Spleen (tissue), 11 donors: ENCODE measurements at regions not wholly inside any gene's neighbourhood (a gene's known extent, or its start where the extent isn't known, plus 50 kb on each side); places are given as distances from the start of the nearest gene placed in this dataset.
A peak's percentile ranks its signal among the peaks of the same experiment; 100 is the strongest.

ENCODE experiments used
- DNase-seq: peaks from one replicate; pipeline ENCODE4 v3.0.0-alpha.2; 2020
- H3K27ac ChIP-seq, 8 donors: fragments of 200-600 bp; sonication (generic) in 7 of 8; 1 replicate in 4 of 8; 2 replicates in 4 of 8; pipeline versions ENCODE4 v1.5.0 to v1.8.0; 2016 to 2021; ENCODE audit warnings: inconsistent platforms in 4 of 8, mild to moderate bottlenecking in 4 of 8, moderate library complexity in 1 of 8
- H3K27me3 ChIP-seq, 7 donors: fragments of 200-600 bp; sonication (generic) in 6 of 7; replicated peaks in 1 of 7; 1 replicate in 4 of 7; 2 replicates in 3 of 7; pipeline versions ENCODE4 v1.5.0 to v1.8.0; 2016 to 2021; ENCODE audit warnings: inconsistent platforms in 3 of 7, mild to moderate bottlenecking in 1 of 7
- H3K36me3 ChIP-seq, 6 donors: fragments of 200-600 bp; sonication (generic) in 5 of 6; 1 replicate in 4 of 6; 2 replicates in 2 of 6; pipeline versions ENCODE4 v1.5.0 to v1.8.0; 2016 to 2021; ENCODE audit warnings: inconsistent platforms in 2 of 6
- H3K4me1 ChIP-seq, 6 donors: fragments of 200-600 bp; sonication (generic) in 5 of 6; 1 replicate in 3 of 6; 2 replicates in 3 of 6; pipeline versions ENCODE4 v1.5.0 to v1.8.0; 2016 to 2021; ENCODE audit warnings: inconsistent platforms in 3 of 6
- H3K4me3 ChIP-seq, 8 donors: fragments of 200-600 bp; sonication (generic) in 7 of 8; 1 replicate in 4 of 8; 2 replicates in 4 of 8; pipeline versions ENCODE4 v1.5.0 to v1.8.0; 2016 to 2021; ENCODE audit warnings: inconsistent platforms in 4 of 8, mild to moderate bottlenecking in 4 of 8, moderate library complexity in 2 of 8
- H3K9me3 ChIP-seq, 8 donors: fragments of 200-600 bp; sonication (generic) in 7 of 8; 1 replicate in 4 of 8; 2 replicates in 4 of 8; pipeline versions ENCODE4 v1.5.0 to v1.8.0; 2016 to 2021; ENCODE audit warnings: inconsistent platforms in 4 of 8
- POLR2A ChIP-seq, 3 donors: fragments of 450-650 bp; IDR thresholded peaks; one replicate each; pipeline ENCODE4 v1.5.1; 2017; ENCODE audit warnings: antibody characterized with exemption in 3 of 3, mild to moderate bottlenecking in 1 of 3
- POLR2AphosphoS5 ChIP-seq, 3 donors: sonication (generic); formaldehyde crosslinking; IDR thresholded peaks; one replicate each; pipeline ENCODE4 v1.5.1; 2017; ENCODE audit warnings: antibody characterized with exemption in 3 of 3
- WGBS, 5 donors: extraction: QIAGEN DNeasy Blood & Tissue Kit in 3 of 5; methylation state at CpG; one replicate each; pipeline versions ENCODE4 v1.1.5 to v1.1.7; 2013 to 2018; 5-methylcytosine and 5-hydroxymethylcytosine counted together
- intact Hi-C: fragments of 100-400 bp; cut with DNase I; formaldehyde crosslinking; loops from one replicate; pipeline ENCODE4 v1.15.0; 2023; ENCODE audit warnings: low total_unique reads
- TF ChIP-seq, protein P1 (sequence below), 11 experiments: fragments of 200-600 bp in 7 of 11; fragments of 450-650 bp in 4 of 11; sonication (generic) in 4 of 11; IDR thresholded peaks in 8 of 11; conservative IDR thresholded peaks in 3 of 11; 1 replicate in 7 of 11; 2 replicates in 4 of 11; pipeline versions ENCODE4 v1.4.0 to v1.8.0; 2016 to 2021; ENCODE audit warnings: antibody characterized with exemption in 11 of 11, inconsistent platforms in 4 of 11, mild to moderate bottlenecking in 1 of 11
- donor health status: healthy with polysubstance abuse.
- donor health status: DM: no; HTN: no; CAD: no; lungs with moderate emphysema.
- donor health status: DM: no; HTN: no; CAD: no.
- donor health status: Bipolar disorder and iron deficiency.
- donor health status: healthy.
- donor health status: DM: no; HTN: no; CAD: no.
- donor health status: DM: yes; HTN: yes; CAD: no.

DNA sequence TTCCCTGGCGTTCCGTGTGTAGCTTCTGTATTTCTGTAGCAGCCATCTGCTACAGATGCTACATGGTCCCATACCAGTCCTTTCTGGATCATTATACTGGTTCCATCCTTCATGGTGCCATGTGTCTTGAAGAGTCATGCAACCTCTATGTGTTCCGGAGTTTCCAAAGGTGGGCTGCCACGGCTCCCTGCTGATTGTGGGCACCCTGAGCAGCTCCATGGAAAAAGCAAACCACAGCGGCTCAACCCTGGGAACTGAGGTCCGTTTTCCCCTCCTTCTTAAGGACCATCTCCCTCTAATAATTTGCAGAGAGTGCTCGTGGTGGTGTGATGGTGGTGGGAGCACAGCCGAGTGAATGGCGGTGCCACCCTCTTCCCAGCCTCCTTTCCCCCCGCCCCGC lies 600.4 kb downstream of the CCDC171 start:
- no peak for TF ChIP-seq POLR2AphosphoS5 (IDR thresholded peaks at IDR 0.05)
- TF ChIP-seq, protein P1, sequence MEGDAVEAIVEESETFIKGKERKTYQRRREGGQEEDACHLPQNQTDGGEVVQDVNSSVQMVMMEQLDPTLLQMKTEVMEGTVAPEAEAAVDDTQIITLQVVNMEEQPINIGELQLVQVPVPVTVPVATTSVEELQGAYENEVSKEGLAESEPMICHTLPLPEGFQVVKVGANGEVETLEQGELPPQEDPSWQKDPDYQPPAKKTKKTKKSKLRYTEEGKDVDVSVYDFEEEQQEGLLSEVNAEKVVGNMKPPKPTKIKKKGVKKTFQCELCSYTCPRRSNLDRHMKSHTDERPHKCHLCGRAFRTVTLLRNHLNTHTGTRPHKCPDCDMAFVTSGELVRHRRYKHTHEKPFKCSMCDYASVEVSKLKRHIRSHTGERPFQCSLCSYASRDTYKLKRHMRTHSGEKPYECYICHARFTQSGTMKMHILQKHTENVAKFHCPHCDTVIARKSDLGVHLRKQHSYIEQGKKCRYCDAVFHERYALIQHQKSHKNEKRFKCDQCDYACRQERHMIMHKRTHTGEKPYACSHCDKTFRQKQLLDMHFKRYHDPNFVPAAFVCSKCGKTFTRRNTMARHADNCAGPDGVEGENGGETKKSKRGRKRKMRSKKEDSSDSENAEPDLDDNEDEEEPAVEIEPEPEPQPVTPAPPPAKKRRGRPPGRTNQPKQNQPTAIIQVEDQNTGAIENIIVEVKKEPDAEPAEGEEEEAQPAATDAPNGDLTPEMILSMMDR (IDR thresholded peaks at IDR 0.05 in 8 of 11, conservative IDR thresholded peaks at IDR 0.05 in 3 of 11) = no peak
- no peak for TF ChIP-seq POLR2A (IDR thresholded peaks at IDR 0.05)
- H3K36me3 ChIP-seq = no peaks in the 10 kb centered on the region
- no peak overlapping the region for H3K4me3 ChIP-seq
- no peak overlapping the region for H3K27ac ChIP-seq
- peaks cover 0 to 6% (median 0%) of the 10 kb centered on the region in 6 donors for H3K4me1 ChIP-seq
- DNase-seq = no peak
- intact Hi-C loops = no loop called here
- peaks cover 0 to 27% (median 0%) of the 10 kb centered on the region in 7 donors for H3K27me3 ChIP-seq
- 89 to 97% (median 95%) methylated on average over 11 of the region's 11 CpGs for WGBS, 5 donors
- no peaks in the 10 kb centered on the region for H3K9me3 ChIP-seq

DNA sequence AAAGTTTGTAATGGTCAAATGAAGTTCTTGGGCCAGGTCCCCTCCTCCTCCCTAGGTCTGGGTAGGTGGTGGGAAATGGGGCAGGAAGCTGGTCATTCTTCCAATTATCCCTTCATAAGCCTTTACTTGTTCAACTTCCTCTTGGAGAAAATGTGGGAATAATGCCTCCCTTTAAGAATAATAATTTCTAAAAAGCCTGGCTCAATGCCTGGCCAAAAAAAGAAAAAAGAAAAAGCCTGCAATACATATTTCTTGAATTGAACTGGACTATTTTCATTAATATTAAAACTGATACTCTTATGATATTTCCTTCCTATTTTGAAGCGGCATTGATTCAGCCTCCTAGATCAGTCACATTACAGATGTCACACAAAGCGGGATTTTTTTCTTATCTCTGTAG lies 600.9 kb downstream of the CCDC171 start:
- H3K27ac ChIP-seq = no peak overlapping the region
- intact Hi-C loops = no loop called here

DNA sequence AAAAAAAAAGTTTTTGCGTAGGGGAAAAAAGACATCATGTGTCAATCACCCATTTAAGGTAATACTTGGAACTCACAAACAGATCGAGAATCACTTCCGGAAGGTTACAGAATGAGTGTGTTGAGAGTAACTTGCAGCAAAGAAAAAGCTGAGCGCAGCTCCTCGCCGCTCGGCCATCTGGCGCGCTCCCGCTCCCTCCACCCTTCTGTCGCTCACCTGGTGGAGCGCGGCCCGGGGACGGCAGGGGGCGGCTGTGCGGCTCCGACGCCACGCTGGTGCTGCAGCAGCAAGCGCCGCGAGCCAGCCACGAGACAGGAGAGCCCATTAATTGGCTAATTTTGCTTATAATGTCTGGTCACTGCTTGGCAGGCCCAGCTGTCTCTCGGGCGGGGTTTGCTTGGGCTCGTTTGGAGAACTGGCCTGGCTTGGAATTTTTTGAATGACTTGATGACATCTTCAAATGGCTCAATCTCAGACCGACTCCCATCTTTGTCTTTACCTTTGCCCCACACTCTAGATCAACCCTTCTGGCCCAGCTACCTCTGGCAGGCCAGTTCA lies 601.8 kb downstream of the CCDC171 start:
- Histone ChIP-seq H3K36me3 (no peaks in the 10 kb centered on the region), H3K4me3 (peak overlapping the region in 1 of 8 donors; percentile 11), H3K27me3 (peaks cover 0 to 27% (median 0%) of the 10 kb centered on the region in 7 donors), H3K27ac (no peak overlapping the region), H3K9me3 (no peaks in the 10 kb centered on the region), H3K4me1 (peaks cover 0 to 6% (median 0%) of the 10 kb centered on the region in 6 donors)
- TF ChIP-seq, protein P1 (IDR thresholded peaks at IDR 0.05 in 8 of 11, conservative IDR thresholded peaks at IDR 0.05 in 3 of 11) = no peak
- no peak for TF ChIP-seq POLR2A (IDR thresholded peaks at IDR 0.05)
- no peak for DNase-seq
- 8 to 22% (median 11%) methylated on average over 28 of the region's 28 CpGs for WGBS, 5 donors
- intact Hi-C loops = no loop called here

More for the DNA sequence above, 600.9 kb downstream of the CCDC171 start:
- no peak for TF ChIP-seq POLR2AphosphoS5 (IDR thresholded peaks at IDR 0.05)
- TF ChIP-seq POLR2A (IDR thresholded peaks at IDR 0.05) = no peak
- TF ChIP-seq, protein P1 (IDR thresholded peaks at IDR 0.05 in 8 of 11, conservative IDR thresholded peaks at IDR 0.05 in 3 of 11) = no peak
- no peak overlapping the region for H3K4me3 ChIP-seq
- peaks cover 0 to 6% (median 0%) of the 10 kb centered on the region in 6 donors for H3K4me1 ChIP-seq
- no peaks in the 10 kb centered on the region for H3K9me3 ChIP-seq
- DNase-seq = no peak
- peaks cover 0 to 27% (median 0%) of the 10 kb centered on the region in 7 donors for H3K27me3 ChIP-seq
- 76 to 89% (median 85%) methylated on average over 2 of the region's 2 CpGs for WGBS, 5 donors
- H3K36me3 ChIP-seq = no peaks in the 10 kb centered on the region

DNA sequence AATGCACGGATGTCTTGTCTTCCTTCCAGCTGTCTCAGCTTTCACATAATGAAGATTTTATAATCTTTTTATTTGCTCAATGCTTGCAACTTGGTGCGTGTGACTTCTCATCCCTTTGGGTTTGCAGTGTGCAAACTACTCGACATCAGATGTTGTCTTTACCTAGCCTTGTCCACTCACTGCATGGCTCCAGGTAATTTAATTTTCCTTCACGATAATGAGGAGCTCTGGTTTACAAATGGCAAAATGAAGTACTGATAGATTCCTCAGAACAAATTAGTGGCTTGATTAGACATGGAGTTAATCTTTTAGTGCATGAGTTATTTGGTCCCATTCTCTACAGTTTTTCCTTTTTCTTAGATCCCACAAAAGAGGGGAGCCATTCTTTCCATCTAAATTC lies 603.0 kb downstream of the CCDC171 start:
- intact Hi-C loops = no loop called here
- no peaks in the 10 kb centered on the region for H3K36me3 ChIP-seq
- TF ChIP-seq, protein P1 (IDR thresholded peaks at IDR 0.05 in 8 of 11, conservative IDR thresholded peaks at IDR 0.05 in 3 of 11) = no peak
- TF ChIP-seq POLR2AphosphoS5 (IDR thresholded peaks at IDR 0.05) (no peak), POLR2A (IDR thresholded peaks at IDR 0.05) (no peak)
- 88 to 96% (median 93%) methylated on average over 4 of the region's 4 CpGs for WGBS, 5 donors
- H3K9me3 ChIP-seq = no peaks in the 10 kb centered on the region
- H3K27me3 ChIP-seq = peaks cover 0 to 27% (median 0%) of the 10 kb centered on the region in 7 donors
- no peak for DNase-seq
- peaks cover 0 to 6% (median 0%) of the 10 kb centered on the region in 6 donors for H3K4me1 ChIP-seq
- no peak overlapping the region for H3K4me3 ChIP-seq
- H3K27ac ChIP-seq = no peak overlapping the region
